ENCODE measurements at regions not wholly inside any gene's neighbourhood (a gene's known extent, or its start where the extent isn't known, plus 50 kb on each side); places are given as distances from the start of the nearest gene placed in this dataset.
"Not testable (repeated sequence)": the region's sequence is repeated elsewhere in the genome, so short reads cannot be mapped to it uniquely, and the experiment has no call there.

DNA sequence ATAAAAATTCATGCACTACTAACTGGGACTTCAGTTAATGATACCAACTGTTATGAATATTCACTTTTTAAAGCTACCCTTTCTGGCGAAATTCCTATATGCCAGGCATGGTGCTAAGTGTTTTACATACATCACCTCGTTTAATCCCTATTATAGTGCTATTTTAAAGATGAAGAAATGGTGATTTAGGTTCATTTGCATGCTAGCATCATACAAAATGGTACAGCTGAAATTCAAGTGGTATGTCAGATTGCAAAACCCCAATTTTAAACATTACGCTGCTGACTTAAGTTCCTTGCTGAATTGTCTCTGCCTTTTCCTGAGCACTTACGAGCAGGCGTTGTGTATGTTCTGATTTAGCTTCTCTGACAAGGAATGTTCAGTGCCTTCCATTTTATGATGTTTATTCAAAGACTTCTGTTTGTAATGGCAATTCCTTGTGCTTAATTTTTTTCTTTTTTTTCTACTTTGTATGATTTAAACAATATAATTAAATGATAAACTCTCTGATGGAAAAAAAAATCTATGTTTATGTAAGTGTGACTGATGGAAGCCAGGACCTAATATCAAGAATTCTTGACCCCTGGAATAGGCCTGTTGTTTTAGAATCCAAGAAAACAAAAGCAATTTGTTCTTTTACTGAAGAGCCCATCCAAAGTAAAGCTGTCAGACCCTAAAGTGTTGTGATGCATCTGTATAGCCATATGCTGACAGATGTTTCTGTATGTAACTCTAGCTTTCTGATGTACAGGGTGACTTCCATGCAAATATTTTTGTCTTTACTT lies 148.1 kb downstream of the PCDH7 start:
- TF ChIP-seq GATA1 (IDR thresholded peaks at IDR 0.05; ENCODE audit: low read depth, low read length) (no peak), POLR2A (IDR thresholded peaks at IDR 0.05; ENCODE audit: low read length) (no peak)
- no peak for DNase-seq

DNA sequence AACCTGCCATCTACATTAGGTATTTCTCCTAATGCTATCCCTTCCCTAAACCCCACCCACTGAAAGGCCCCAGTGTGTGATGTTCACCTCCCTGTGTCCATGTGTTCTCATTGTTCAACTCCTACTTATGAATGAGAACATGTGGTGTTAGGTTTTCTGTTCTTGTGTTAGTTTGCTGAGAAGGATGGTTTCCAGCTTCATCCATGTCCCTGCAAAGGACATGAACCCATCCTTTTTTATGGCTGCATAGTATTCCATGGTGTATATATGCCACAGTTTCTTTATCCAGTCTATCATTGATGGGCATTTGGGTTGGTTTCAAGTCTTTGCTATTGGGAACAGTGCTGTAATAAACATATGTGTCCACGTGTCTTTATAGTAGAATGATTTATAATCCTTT lies 149.2 kb downstream of the PCDH7 start:
- DNase-seq, result not testable (repeated sequence)

DNA sequence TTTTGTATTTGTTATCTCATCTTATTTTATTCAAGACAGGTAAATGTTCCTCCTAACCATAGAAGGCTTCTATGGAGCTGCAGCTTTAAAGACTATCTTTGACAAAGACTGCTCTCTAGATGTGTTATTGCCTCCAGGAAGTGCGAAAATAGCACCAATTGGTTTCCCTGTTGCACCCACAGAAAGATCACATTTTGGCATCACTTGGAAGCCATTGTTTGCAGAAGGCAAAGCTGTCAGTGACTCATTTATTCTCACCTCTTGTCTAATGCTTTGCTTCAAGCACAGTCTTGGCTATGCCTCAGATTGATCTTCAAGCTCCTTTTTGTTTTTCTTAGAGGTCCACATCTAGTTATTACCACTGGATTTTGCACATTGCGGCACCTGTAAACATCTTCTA lies 150.3 kb downstream of the PCDH7 start:
- TF ChIP-seq GATA1 (IDR thresholded peaks at IDR 0.05; ENCODE audit: low read depth, low read length), result no peak
- no peak for TF ChIP-seq POLR2A (IDR thresholded peaks at IDR 0.05; ENCODE audit: low read length)

DNA sequence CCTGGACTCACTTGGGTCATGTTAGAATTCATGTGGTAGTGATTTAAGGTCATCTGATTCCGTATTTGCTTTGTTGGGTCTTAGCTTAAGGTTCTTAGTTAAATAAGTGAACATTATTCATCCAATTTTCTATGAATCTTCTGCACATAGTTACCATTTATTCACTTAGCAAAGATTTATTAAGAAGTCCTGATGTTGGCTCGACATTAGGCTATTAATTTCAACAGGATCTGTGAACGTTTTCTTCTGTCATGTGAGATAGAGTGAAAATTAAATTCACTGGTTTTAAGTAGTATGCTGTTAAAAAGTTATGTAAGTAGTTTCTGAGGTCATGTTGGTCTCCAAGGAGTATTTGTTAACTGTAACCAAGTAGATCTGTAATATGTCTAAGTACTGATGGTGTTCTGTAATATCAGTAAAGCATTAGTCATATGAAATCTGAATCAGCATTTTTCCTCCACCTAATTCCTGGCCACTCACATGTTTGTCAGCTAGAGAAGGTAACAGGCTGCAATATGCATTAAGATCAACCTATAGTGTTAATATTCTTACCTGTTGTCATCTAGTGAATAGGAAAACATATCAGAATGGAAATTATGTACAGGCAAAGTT lies 155.6 kb downstream of the PCDH7 start:
- TF ChIP-seq GATA1 (IDR thresholded peaks at IDR 0.05; ENCODE audit: low read depth, low read length) (no peak), POLR2A (IDR thresholded peaks at IDR 0.05; ENCODE audit: low read length) (no peak)
- DNase-seq, result no peak

More for the DNA sequence above, 150.3 kb downstream of the PCDH7 start:
- no peak for DNase-seq

DNA sequence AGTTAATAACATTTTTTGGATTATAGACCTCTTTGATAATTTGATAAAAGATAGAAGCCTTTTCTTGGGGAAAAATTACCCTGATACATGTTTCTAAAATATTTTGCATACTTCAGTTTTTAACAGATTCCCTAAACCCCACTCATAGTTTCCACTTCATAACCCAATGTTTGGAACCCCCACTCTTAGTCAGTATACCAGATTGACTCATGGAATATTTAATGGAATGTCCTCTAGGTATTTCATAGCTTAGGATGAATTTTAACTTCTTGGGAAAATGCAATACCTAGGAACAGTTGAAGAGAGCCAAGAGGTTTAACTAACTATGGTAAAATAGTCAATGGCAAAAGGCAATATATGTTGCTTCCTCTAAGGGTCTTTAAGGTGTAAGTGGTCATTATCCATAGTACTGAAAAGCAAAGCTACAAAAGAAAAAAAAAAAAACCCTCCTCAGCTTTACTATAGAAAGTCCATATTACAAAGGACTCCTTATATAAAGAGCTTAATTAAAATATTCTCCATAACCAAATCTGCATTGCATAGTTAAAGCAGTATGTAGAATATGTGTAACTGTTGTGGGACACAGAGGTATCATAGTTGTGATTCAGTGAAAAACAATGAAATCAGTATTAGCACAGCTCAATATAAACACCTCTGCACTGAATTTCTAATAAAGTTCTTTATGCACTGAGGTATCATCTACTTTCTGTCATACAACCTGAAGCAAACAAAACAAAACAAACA lies 159.9 kb downstream of the PCDH7 start:
- no peak for TF ChIP-seq GATA1 (IDR thresholded peaks at IDR 0.05; ENCODE audit: low read depth, low read length)
- TF ChIP-seq POLR2A (IDR thresholded peaks at IDR 0.05; ENCODE audit: low read length), result no peak
- DNase-seq, result no peak

DNA sequence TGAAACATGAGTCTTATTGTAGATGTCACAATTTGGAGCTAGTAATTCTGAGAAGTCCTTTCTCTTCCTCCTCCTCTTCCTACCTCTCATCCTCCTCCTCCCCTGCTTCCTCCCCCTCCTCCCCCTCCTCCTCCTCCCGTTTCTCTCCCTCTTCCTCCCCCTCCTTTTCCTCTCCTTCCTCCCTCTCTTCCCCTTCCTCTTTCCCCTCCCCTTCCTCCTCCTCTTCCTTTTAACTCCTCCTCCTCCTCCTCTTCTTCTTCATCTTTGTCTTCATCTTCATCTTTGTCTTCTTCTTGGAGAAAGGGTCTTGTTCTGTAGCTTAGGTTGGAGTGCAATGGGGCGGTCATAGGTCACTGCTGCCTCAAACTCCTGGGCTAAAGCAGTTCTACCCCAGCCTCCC lies 161.8 kb downstream of the PCDH7 start:
- TF ChIP-seq GATA1 (IDR thresholded peaks at IDR 0.05; ENCODE audit: low read depth, low read length) (no peak), POLR2A (IDR thresholded peaks at IDR 0.05; ENCODE audit: low read length) (no peak)
- no peak for DNase-seq

DNA sequence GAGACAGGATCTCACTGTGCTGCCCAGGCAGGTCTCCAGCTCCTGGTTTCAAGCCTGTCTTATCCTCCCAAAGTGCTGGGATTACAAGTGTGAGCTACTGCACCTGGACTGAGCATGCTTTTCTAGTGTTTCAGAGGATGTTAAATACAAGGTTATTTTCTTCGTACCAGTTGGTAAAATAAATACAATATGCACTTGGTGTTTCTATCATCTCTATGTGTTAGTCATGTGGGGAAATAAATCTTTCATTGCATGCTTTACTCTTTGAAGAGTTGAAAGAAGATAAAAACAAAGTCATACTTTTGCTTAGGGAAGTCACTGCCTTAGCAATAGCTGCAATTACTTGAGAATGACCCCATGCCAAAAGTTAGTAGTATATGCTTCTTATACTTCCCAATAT lies 162.3 kb downstream of the PCDH7 start:
- no peak for TF ChIP-seq GATA1 (IDR thresholded peaks at IDR 0.05; ENCODE audit: low read depth, low read length)
- no peak for DNase-seq

DNA sequence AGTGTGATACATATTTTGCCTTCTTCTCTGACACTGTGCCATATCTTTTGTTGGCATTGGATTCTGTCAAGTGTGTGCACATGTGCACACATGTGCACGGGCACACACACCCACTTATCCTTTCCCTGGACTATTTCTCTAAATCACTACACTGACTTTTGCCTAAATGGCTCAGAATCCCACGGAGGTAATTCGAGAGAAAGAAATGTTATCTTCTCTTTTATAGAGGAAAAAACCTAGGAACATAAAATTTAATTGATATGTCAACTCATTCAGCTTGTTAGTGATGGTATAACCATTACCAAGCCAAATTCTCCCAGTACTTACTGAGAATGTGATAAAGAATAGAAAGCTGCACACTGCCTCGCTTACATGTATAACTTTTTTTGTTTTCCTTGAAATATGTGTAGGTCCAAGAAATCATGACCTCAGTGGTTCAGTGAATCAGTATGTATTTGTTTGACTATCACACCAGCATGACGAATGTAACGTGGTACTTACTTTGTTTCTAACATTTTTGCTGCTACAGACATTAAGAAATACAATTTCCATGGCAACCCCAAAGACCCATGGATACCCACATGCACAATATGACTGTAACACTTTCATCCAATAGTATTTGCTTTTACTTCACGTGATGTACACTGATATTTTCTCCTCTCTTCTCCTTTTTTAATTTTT lies 163.0 kb downstream of the PCDH7 start:
- TF ChIP-seq POLR2A (IDR thresholded peaks at IDR 0.05; ENCODE audit: low read length) (no peak), GATA1 (IDR thresholded peaks at IDR 0.05; ENCODE audit: low read depth, low read length) (no peak)
- DNase-seq, result no peak

DNA sequence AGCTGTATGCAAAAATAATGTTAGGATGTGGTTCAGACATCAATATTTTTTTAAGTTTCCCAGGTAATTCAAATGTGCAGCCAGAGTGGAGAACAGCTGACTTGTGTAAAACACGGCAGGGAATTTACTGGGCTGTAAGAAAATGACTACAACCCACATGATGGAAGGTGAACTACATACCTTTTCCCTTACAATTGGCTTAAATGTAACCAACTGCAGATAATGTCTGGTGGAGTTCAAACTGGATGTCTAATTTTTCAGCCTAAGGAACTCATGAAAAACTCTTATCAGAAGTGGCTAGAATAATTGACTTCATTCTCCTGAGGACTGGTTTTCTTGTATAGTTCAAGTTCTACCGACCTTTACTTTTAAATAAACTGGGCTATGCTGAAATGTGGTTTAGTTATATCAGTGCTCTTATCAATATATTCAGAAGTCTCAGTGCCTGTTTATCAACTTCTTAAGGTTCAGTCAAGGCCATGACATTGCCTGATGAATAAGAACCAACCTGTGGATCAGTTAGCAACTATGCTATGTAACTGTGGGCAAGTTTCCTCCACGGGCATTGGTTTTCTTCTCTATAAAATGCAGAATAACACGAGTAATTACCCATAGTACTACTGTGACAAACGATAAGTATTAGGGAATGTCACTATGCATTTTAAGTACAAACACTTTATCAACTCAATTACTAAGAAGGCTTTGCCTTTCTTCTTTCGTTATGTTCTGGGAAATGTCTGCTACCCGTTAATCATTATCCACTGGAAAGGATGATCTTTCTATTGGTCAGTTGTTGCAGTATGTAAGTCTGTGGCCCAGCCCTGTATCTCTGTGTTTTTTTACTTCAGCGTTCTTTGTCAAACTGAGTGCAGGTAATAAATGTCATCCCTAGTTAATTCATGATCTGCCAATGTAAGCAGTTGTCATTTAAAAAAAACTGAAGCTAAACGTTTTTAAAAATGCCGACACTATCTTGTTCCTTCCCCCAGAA lies 181.6 kb downstream of the PCDH7 start:
- TF ChIP-seq POLR2A (IDR thresholded peaks at IDR 0.05; ENCODE audit: low read length), result no peak
- no peak for DNase-seq

DNA sequence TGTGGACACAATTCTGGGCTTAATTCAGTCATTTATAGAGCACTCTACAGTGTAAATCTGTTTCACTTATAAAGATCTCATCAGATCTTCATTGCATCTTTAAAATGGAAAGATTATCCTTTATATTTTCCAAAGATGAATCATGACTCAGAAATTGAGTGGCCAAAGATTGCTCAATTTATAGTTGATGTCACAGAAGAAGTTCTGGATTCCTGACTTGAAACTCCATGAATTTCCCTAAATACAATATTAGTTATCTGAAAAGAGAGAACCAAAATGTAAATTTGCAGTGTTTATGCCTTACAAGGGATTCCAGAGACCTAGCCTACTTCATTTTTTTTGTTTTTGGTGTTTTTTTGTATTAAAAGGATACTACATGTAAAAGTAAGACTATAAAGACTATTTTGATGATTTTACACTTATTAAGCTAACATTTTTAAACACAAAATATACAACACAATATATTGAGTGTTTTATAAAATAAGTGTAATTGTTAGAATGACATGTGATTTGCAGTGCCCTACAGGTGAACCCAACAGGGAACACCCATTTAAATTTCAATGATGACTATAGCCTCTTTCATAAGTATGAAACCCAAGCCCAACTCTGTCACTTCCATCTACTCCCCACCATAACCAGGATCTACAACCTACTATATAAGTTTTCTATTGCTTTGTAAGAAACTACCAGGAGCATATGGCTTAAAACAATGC lies 183.5 kb downstream of the PCDH7 start:
- DNase-seq, result no peak
- TF ChIP-seq GATA1 (IDR thresholded peaks at IDR 0.05; ENCODE audit: low read depth, low read length), result no peak

DNA sequence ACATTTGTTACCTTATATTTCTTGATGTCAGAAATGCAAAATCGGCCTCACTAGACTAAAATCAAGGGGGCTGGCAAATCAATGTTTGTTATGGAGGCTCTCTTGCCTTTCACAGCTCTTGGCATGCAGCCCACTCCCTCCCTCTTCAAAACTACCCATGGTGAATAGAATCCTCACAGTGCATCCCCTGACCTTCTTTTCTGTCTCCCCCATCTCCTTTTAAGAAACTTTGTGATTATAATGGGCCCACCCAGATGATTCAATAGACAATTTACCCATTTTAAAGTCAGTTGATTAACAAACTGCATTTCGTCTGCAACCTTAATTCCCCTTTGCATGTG lies 184.0 kb downstream of the PCDH7 start:
- TF ChIP-seq POLR2A (IDR thresholded peaks at IDR 0.05; ENCODE audit: low read length) (no peak), GATA1 (IDR thresholded peaks at IDR 0.05; ENCODE audit: low read depth, low read length) (no peak)
- DNase-seq, result no peak

DNA sequence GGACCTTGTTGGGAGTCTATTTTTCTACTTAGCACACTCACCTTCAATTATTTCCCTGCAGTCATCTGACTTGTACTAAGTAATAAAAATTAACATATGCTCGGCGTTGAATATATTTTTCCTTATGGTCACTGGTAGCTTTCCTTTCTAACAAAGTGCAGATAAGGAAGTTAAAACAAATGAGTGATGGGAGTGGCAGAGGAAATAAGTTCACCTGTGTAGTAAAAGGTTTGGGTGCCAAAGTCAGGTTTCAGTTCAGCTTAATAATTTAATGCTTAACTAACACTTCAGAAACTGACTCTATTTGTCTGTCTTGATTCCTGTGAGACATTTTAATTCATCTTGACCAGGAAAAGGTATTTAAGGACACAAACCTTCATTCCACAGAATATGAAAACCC lies 184.4 kb downstream of the PCDH7 start:
- TF ChIP-seq GATA1 (IDR thresholded peaks at IDR 0.05; ENCODE audit: low read depth, low read length) (no peak), POLR2A (IDR thresholded peaks at IDR 0.05; ENCODE audit: low read length) (no peak)
- DNase-seq, result no peak
